ENCODE measurements at regions not wholly inside any gene's neighbourhood (a gene's known extent, or its start where the extent isn't known, plus 50 kb on each side); places are given as distances from the start of the nearest gene placed in this dataset.

DNA sequence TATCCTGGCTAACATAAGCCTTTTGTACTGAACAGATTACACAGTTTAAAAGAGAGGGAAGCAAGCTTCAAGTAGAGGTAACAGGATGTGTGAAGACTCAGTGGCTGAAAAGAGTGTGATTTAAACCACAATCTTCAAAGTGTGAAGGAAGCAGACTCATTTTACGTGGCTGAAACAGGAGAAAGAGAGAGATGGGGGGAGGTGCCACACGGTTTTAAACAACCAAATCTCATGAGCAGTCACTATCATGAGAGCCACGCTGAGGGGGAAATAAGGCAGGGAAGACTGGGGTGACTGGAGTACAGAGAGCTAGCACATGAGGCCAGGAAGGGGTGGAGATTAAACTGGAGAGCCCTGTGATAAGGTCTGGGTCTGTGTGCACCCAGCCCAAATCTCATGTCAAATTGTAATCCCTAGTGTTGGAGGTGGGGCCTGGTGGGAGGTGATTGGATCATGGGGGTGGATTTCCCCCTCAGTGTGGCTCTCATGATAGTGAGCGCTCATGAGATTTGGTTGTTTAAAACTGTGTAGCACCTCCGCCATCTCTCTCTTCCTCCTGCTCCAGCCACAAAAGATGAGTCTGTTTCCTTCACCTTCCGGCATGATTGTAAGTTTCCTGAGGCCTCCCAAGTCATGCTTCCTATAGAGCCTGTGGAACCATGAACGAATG lies 318.6 kb upstream of the CD180 start:
- TF ChIP-seq, protein P1, sequence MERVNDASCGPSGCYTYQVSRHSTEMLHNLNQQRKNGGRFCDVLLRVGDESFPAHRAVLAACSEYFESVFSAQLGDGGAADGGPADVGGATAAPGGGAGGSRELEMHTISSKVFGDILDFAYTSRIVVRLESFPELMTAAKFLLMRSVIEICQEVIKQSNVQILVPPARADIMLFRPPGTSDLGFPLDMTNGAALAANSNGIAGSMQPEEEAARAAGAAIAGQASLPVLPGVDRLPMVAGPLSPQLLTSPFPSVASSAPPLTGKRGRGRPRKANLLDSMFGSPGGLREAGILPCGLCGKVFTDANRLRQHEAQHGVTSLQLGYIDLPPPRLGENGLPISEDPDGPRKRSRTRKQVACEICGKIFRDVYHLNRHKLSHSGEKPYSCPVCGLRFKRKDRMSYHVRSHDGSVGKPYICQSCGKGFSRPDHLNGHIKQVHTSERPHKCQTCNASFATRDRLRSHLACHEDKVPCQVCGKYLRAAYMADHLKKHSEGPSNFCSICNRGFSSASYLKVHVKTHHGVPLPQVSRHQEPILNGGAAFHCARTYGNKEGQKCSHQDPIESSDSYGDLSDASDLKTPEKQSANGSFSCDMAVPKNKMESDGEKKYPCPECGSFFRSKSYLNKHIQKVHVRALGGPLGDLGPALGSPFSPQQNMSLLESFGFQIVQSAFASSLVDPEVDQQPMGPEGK (CRISPR knock-in tag; IDR thresholded peaks at IDR 0.05; ENCODE audit: borderline replicate concordance) = no peak
- TF ChIP-seq ZC3H10 (CRISPR knock-in tag; IDR thresholded peaks at IDR 0.05) = no peak
- TF ChIP-seq ESRRG (CRISPR knock-in tag; IDR thresholded peaks at IDR 0.05) = no peak
- no peak for TF ChIP-seq TOX (CRISPR knock-in tag; IDR thresholded peaks at IDR 0.05; ENCODE audit: borderline replicate concordance)
- no peak for TF ChIP-seq ZFP30 (CRISPR knock-in tag; IDR thresholded peaks at IDR 0.05)
- TF ChIP-seq TCF4 (CRISPR knock-in tag; IDR thresholded peaks at IDR 0.05; ENCODE audit: borderline replicate concordance) = no peak
- TF ChIP-seq, protein P2, sequence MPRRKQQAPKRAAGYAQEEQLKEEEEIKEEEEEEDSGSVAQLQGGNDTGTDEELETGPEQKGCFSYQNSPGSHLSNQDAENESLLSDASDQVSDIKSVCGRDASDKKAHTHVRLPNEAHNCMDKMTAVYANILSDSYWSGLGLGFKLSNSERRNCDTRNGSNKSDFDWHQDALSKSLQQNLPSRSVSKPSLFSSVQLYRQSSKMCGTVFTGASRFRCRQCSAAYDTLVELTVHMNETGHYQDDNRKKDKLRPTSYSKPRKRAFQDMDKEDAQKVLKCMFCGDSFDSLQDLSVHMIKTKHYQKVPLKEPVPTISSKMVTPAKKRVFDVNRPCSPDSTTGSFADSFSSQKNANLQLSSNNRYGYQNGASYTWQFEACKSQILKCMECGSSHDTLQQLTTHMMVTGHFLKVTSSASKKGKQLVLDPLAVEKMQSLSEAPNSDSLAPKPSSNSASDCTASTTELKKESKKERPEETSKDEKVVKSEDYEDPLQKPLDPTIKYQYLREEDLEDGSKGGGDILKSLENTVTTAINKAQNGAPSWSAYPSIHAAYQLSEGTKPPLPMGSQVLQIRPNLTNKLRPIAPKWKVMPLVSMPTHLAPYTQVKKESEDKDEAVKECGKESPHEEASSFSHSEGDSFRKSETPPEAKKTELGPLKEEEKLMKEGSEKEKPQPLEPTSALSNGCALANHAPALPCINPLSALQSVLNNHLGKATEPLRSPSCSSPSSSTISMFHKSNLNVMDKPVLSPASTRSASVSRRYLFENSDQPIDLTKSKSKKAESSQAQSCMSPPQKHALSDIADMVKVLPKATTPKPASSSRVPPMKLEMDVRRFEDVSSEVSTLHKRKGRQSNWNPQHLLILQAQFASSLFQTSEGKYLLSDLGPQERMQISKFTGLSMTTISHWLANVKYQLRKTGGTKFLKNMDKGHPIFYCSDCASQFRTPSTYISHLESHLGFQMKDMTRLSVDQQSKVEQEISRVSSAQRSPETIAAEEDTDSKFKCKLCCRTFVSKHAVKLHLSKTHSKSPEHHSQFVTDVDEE (CRISPR knock-in tag; IDR thresholded peaks at IDR 0.05) = no peak
- TF ChIP-seq RARB (CRISPR knock-in tag; IDR thresholded peaks at IDR 0.05) = no peak
- TF ChIP-seq ARNTL (CRISPR knock-in tag; IDR thresholded peaks at IDR 0.05; ENCODE audit: borderline replicate concordance, low read depth) = no peak
- no peak for TF ChIP-seq ZNF565 (CRISPR knock-in tag; conservative IDR thresholded peaks at IDR 0.05; ENCODE audit: low read depth)
- TF ChIP-seq, protein P3, sequence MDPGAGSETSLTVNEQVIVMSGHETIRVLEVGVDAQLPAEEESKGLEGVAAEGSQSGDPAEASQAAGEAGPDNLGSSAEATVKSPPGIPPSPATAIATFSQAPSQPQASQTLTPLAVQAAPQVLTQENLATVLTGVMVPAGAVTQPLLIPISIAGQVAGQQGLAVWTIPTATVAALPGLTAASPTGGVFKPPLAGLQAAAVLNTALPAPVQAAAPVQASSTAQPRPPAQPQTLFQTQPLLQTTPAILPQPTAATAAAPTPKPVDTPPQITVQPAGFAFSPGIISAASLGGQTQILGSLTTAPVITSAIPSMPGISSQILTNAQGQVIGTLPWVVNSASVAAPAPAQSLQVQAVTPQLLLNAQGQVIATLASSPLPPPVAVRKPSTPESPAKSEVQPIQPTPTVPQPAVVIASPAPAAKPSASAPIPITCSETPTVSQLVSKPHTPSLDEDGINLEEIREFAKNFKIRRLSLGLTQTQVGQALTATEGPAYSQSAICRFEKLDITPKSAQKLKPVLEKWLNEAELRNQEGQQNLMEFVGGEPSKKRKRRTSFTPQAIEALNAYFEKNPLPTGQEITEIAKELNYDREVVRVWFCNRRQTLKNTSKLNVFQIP (CRISPR knock-in tag; IDR thresholded peaks at IDR 0.05; ENCODE audit: borderline replicate concordance, low read depth) = no peak
- TF ChIP-seq PPARA (CRISPR knock-in tag; IDR thresholded peaks at IDR 0.05; ENCODE audit: borderline replicate concordance) = no peak
- TF ChIP-seq ISL1 (CRISPR knock-in tag; IDR thresholded peaks at IDR 0.05) = no peak
- ATAC-seq = no peak

DNA sequence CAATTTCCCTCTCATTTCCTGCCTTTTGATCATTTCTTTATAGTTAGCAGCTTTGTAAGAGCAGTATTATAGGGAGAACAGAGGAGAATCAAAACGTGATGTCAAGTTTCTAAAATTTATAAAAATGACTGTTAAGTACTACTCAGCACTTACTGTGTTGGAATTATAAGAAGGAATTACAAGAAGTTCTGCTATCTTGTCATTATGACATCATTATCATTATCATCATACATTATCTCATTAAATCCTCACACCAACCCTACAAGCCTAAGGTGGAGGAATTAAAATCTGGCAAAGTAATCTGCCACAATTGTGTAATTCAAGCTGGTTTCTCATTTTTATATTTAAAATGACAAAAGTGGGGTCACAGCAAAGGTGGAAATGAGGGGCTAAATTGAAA lies 316.2 kb upstream of the CD180 start:
- TF ChIP-seq ZC3H10 (CRISPR knock-in tag; IDR thresholded peaks at IDR 0.05) (no peak), PPARA (CRISPR knock-in tag; IDR thresholded peaks at IDR 0.05; ENCODE audit: borderline replicate concordance) (no peak), ZNF565 (CRISPR knock-in tag; conservative IDR thresholded peaks at IDR 0.05; ENCODE audit: low read depth) (no peak), ZNF8 (CRISPR knock-in tag; IDR thresholded peaks at IDR 0.05) (no peak), TOX (CRISPR knock-in tag; IDR thresholded peaks at IDR 0.05; ENCODE audit: borderline replicate concordance) (no peak), BACH2 (CRISPR knock-in tag; IDR thresholded peaks at IDR 0.05; ENCODE audit: borderline replicate concordance) (no peak), SNAI2 (CRISPR knock-in tag; IDR thresholded peaks at IDR 0.05) (no peak), ZFP30 (CRISPR knock-in tag; IDR thresholded peaks at IDR 0.05) (no peak), ZNF70 (CRISPR knock-in tag; IDR thresholded peaks at IDR 0.05) (no peak), RARB (CRISPR knock-in tag; IDR thresholded peaks at IDR 0.05) (no peak), CSDC2 (CRISPR knock-in tag; IDR thresholded peaks at IDR 0.05) (no peak), ESRRG (CRISPR knock-in tag; IDR thresholded peaks at IDR 0.05) (no peak), ARNTL (CRISPR knock-in tag; IDR thresholded peaks at IDR 0.05; ENCODE audit: borderline replicate concordance, low read depth) (no peak)
- TF ChIP-seq, protein P2 (CRISPR knock-in tag; IDR thresholded peaks at IDR 0.05) = no peak
- TF ChIP-seq, protein P4, sequence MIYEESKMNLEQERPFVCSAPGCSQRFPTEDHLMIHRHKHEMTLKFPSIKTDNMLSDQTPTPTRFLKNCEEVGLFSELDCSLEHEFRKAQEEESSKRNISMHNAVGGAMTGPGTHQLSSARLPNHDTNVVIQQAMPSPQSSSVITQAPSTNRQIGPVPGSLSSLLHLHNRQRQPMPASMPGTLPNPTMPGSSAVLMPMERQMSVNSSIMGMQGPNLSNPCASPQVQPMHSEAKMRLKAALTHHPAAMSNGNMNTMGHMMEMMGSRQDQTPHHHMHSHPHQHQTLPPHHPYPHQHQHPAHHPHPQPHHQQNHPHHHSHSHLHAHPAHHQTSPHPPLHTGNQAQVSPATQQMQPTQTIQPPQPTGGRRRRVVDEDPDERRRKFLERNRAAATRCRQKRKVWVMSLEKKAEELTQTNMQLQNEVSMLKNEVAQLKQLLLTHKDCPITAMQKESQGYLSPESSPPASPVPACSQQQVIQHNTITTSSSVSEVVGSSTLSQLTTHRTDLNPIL (CRISPR knock-in tag; IDR thresholded peaks at IDR 0.05; ENCODE audit: low read depth) = no peak
- ATAC-seq = no peak

Measured in SK-N-SH treated with all-trans-retinoic acid at 6 μM for 48 hours (cell line).